K562 (cell line): ENCODE measurements at regions not wholly inside any gene's neighbourhood (a gene's known extent, or its start where the extent isn't known, plus 50 kb on each side); places are given as distances from the start of the nearest gene placed in this dataset.

ENCODE experiments used
- BHLHE40 ChIP-seq: IDR thresholded peaks from 2 replicates; pipeline ENCODE4 v1.6.1; 2011; ENCODE audit warnings: low read length, improper control_type of control experiment
- CAMTA2 ChIP-seq: fragments of 250-450 bp; sonication (Bioruptor Pico); conservative IDR thresholded peaks from 2 replicates; pipeline ENCODE4 v1.5.1; 2022
- GTF2A2 ChIP-seq: IDR thresholded peaks from 2 replicates; pipeline ENCODE4 v1.6.1; 2016; ENCODE audit warnings: mild to moderate bottlenecking, missing genetic modification characterization, missing compliant biosample characterization
- KDM5B ChIP-seq: fragments of 200-600 bp; sonication (generic); IDR thresholded peaks from 2 replicates; pipeline ENCODE4 v1.6.1; 2012; ENCODE audit warnings: low read depth, mild to moderate bottlenecking, moderate library complexity, low read length, control low read depth, inconsistent platforms; ENCODE audit not compliant: insufficient replicate concordance
- NFATC3 ChIP-seq: fragments of 450-650 bp; IDR thresholded peaks from 2 replicates; pipeline ENCODE4 v1.6.1; 2017; ENCODE audit warnings: mild to moderate bottlenecking
- XRCC5 ChIP-seq: fragments of 200-400 bp; formaldehyde crosslinking; IDR thresholded peaks from 2 replicates; pipeline ENCODE4 v1.6.1; 2017; ENCODE audit warnings: low read depth, mild to moderate bottlenecking, low read length
- TF ChIP-seq, protein P1 (sequence below), 2 experiments: fragments of 150-350 bp in 1 of 2; IDR thresholded peaks; 2 replicates each; pipeline ENCODE4 v1.6.1; 2012 to 2016; ENCODE audit warnings: low read depth in 2 of 2, low read length in 2 of 2, mild to moderate bottlenecking in 1 of 2, moderate library complexity in 1 of 2
- TF ChIP-seq, protein P2 (sequence below), 2 experiments: fragments of 450-650 bp; formaldehyde crosslinking in 1 of 2; IDR thresholded peaks; 2 replicates each; pipeline versions ENCODE4 v1.4.0 to v1.6.1; 2014 to 2020; ENCODE audit warnings: mild to moderate bottlenecking in 2 of 2, borderline replicate concordance in 1 of 2, low read depth in 1 of 2

GRCh38 chr15:29418178-29418577, 148.6 kb upstream of the NSMCE3 start (continued):
- TF ChIP-seq, protein P1, sequence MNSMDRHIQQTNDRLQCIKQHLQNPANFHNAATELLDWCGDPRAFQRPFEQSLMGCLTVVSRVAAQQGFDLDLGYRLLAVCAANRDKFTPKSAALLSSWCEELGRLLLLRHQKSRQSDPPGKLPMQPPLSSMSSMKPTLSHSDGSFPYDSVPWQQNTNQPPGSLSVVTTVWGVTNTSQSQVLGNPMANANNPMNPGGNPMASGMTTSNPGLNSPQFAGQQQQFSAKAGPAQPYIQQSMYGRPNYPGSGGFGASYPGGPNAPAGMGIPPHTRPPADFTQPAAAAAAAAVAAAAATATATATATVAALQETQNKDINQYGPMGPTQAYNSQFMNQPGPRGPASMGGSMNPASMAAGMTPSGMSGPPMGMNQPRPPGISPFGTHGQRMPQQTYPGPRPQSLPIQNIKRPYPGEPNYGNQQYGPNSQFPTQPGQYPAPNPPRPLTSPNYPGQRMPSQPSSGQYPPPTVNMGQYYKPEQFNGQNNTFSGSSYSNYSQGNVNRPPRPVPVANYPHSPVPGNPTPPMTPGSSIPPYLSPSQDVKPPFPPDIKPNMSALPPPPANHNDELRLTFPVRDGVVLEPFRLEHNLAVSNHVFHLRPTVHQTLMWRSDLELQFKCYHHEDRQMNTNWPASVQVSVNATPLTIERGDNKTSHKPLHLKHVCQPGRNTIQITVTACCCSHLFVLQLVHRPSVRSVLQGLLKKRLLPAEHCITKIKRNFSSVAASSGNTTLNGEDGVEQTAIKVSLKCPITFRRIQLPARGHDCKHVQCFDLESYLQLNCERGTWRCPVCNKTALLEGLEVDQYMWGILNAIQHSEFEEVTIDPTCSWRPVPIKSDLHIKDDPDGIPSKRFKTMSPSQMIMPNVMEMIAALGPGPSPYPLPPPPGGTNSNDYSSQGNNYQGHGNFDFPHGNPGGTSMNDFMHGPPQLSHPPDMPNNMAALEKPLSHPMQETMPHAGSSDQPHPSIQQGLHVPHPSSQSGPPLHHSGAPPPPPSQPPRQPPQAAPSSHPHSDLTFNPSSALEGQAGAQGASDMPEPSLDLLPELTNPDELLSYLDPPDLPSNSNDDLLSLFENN (IDR thresholded peaks at IDR 0.05; ENCODE audit: low read depth in 2 of 2, low read length in 2 of 2) = no peak
- no peak for TF ChIP-seq GTF2A2 (tag)
- no peak for TF ChIP-seq CAMTA2 (CRISPR knock-in tag)
- TF ChIP-seq KDM5B = no peak
- no peak for TF ChIP-seq XRCC5
- TF ChIP-seq, protein P2, sequence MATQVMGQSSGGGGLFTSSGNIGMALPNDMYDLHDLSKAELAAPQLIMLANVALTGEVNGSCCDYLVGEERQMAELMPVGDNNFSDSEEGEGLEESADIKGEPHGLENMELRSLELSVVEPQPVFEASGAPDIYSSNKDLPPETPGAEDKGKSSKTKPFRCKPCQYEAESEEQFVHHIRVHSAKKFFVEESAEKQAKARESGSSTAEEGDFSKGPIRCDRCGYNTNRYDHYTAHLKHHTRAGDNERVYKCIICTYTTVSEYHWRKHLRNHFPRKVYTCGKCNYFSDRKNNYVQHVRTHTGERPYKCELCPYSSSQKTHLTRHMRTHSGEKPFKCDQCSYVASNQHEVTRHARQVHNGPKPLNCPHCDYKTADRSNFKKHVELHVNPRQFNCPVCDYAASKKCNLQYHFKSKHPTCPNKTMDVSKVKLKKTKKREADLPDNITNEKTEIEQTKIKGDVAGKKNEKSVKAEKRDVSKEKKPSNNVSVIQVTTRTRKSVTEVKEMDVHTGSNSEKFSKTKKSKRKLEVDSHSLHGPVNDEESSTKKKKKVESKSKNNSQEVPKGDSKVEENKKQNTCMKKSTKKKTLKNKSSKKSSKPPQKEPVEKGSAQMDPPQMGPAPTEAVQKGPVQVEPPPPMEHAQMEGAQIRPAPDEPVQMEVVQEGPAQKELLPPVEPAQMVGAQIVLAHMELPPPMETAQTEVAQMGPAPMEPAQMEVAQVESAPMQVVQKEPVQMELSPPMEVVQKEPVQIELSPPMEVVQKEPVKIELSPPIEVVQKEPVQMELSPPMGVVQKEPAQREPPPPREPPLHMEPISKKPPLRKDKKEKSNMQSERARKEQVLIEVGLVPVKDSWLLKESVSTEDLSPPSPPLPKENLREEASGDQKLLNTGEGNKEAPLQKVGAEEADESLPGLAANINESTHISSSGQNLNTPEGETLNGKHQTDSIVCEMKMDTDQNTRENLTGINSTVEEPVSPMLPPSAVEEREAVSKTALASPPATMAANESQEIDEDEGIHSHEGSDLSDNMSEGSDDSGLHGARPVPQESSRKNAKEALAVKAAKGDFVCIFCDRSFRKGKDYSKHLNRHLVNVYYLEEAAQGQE (IDR thresholded peaks at IDR 0.05; ENCODE audit: borderline replicate concordance) = no peak
- TF ChIP-seq, protein P2 (CRISPR knock-in tag; IDR thresholded peaks at IDR 0.05; ENCODE audit: low read depth) = no peak
- TF ChIP-seq BHLHE40 = no peak
- TF ChIP-seq NFATC3 = no peak
